Sigmoid colon (tissue), 6 donors: ENCODE measurements at regions not wholly inside any gene's neighbourhood (a gene's known extent, or its start where the extent isn't known, plus 50 kb on each side); places are given as distances from the start of the nearest gene placed in this dataset.

Experiments used
- DNase-seq: peaks from one replicate; pipeline ENCODE4 v3.0.0-alpha.2; 2019
- H3K27ac ChIP-seq, 4 donors: fragments of 200-600 bp; sonication (generic); one replicate each; pipeline ENCODE4 v1.5.1; 2016 to 2019; ENCODE audit warnings: mild to moderate bottlenecking in 1 of 4
- H3K27me3 ChIP-seq, 3 donors: fragments of 200-600 bp; sonication (generic); one replicate each; pipeline ENCODE4 v1.5.1; 2019; ENCODE audit warnings: mild to moderate bottlenecking in 1 of 3
- H3K36me3 ChIP-seq, 4 donors: fragments of 200-600 bp; sonication (generic); one replicate each; pipeline ENCODE4 v1.5.1; 2016 to 2019
- H3K4me1 ChIP-seq, 4 donors: fragments of 200-600 bp; sonication (generic); one replicate each; pipeline ENCODE4 v1.5.1; 2017 to 2019
- H3K4me3 ChIP-seq, 4 donors: fragments of 200-600 bp; sonication (generic); one replicate each; pipeline ENCODE4 v1.5.1; 2017 to 2019; ENCODE audit warnings: mild to moderate bottlenecking in 2 of 4, moderate library complexity in 1 of 4
- H3K9me3 ChIP-seq, 4 donors: fragments of 200-600 bp in 3 of 4; sonication (generic) in 3 of 4; one replicate each; pipeline versions ENCODE4 v1.5.1 to v1.6.1; 2013 to 2019
- CTCF ChIP-seq, 4 experiments: fragments of 450-650 bp in 3 of 4; fragments of 200-600 bp in 1 of 4; IDR thresholded peaks; one replicate each; pipeline ENCODE4 v1.5.1; 2016 to 2019; ENCODE audit warnings: antibody characterized with exemption in 4 of 4, mild to moderate bottlenecking in 3 of 4, moderate library complexity in 2 of 4
- EP300 ChIP-seq, 4 donors: sonication (generic); formaldehyde crosslinking; IDR thresholded peaks; one replicate each; pipeline ENCODE4 v1.6.1; 2017; ENCODE audit warnings: antibody characterized with exemption in 4 of 4
- POLR2A ChIP-seq, 2 donors: fragments of 450-650 bp; IDR thresholded peaks; one replicate each; pipeline ENCODE4 v1.6.1; 2016; ENCODE audit warnings: antibody characterized with exemption in 2 of 2, mild to moderate bottlenecking in 2 of 2, moderate library complexity in 2 of 2
- POLR2AphosphoS5 ChIP-seq, 4 donors: sonication (generic); formaldehyde crosslinking; IDR thresholded peaks; one replicate each; pipeline ENCODE4 v1.6.1; 2017; ENCODE audit warnings: antibody characterized with exemption in 4 of 4
- WGBS, 2 donors: extraction: QIAGEN DNeasy Blood & Tissue Kit; methylation state at CpG; one replicate each; pipeline ENCODE4 v1.1.7; 2013; 5-methylcytosine and 5-hydroxymethylcytosine counted together
- intact Hi-C: fragments of 100-400 bp; cut with DNase I; formaldehyde crosslinking; loops from one replicate; pipeline ENCODE4 v1.15.1; 2023
- donor health status: healthy with polysubstance abuse.
- donor health status: healthy.

DNA sequence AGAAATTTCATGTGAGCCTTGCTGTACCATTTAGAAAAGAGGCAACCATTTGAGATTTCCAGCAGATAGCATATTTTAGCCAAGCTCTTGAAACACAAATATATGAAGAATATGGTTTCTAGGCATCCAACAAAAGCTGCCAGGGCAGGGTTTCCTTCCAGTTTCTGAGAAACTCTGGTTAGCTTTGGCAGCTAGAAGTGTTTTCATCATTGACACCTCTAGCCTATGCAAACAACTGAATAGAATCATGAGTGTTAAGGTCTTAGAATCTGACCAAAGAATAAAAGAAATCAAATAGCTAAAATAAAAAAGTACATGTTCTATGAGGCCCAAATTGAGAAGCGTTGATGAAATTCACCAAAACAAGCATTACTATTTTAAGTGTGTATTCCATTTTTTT, 188.1 kb downstream of the TMEM167A start:
- WGBS, 2 donors, result 94 to 98% methylated on average over 1 of the region's 1 CpG
- Histone ChIP-seq H3K4me3 (no peak overlapping the region), H3K27ac (no peak overlapping the region), H3K36me3 (no peaks in the 10 kb centered on the region), H3K9me3 (no peaks in the 10 kb centered on the region), H3K4me1 (no peaks in the 10 kb centered on the region), H3K27me3 (no peaks in the 10 kb centered on the region)
- DNase-seq, result no peak
- TF ChIP-seq EP300 (IDR thresholded peaks at IDR 0.05) (no peak), CTCF (IDR thresholded peaks at IDR 0.05) (no peak), POLR2A (IDR thresholded peaks at IDR 0.05) (no peak), POLR2AphosphoS5 (IDR thresholded peaks at IDR 0.05) (no peak)
- intact Hi-C loops, result no loop called here

- 54 to 61% methylated on average over 1 of the region's 1 CpG for WGBS, 2 donors
- Histone ChIP-seq H3K4me1 (no peaks in the 10 kb centered on the region), H3K27ac (no peak overlapping the region), H3K9me3 (no peaks in the 10 kb centered on the region), H3K27me3 (no peaks in the 10 kb centered on the region), H3K36me3 (no peaks in the 10 kb centered on the region), H3K4me3 (no peak overlapping the region)
- TF ChIP-seq EP300 (IDR thresholded peaks at IDR 0.05) (no peak), POLR2AphosphoS5 (IDR thresholded peaks at IDR 0.05) (no peak), CTCF (IDR thresholded peaks at IDR 0.05) (no peak)
- DNase-seq, result no peak
- intact Hi-C loops, result no loop called here
Measured at GRCh38 chr5:82886911-82887310, 190.3 kb downstream of the TMEM167A start.

GRCh38 chr5:82885627-82886389, 191.4 kb downstream of the TMEM167A start:
- H3K4me3 ChIP-seq, result no peak overlapping the region
- H3K27ac ChIP-seq, result no peak overlapping the region
- no peaks in the 10 kb centered on the region for H3K36me3 ChIP-seq
- TF ChIP-seq POLR2AphosphoS5 (IDR thresholded peaks at IDR 0.05) (no peak), POLR2A (IDR thresholded peaks at IDR 0.05) (no peak), EP300 (IDR thresholded peaks at IDR 0.05) (no peak), CTCF (IDR thresholded peaks at IDR 0.05) (no peak)
- 48 to 54% methylated on average over 3 of the region's 3 CpGs for WGBS, 2 donors
- H3K27me3 ChIP-seq, result no peaks in the 10 kb centered on the region
- intact Hi-C loops, result no loop called here
- H3K9me3 ChIP-seq, result peaks cover 0 to 3% (median 0%) of the 10 kb centered on the region in 4 donors
- H3K4me1 ChIP-seq, result no peaks in the 10 kb centered on the region
- DNase-seq, result no peak

- Histone ChIP-seq H3K27me3 (no peaks in the 10 kb centered on the region), H3K36me3 (no peaks in the 10 kb centered on the region), H3K9me3 (peaks cover 0 to 8% (median 4%) of the 10 kb centered on the region in 4 donors), H3K4me3 (no peak overlapping the region), H3K27ac (no peak overlapping the region), H3K4me1 (no peaks in the 10 kb centered on the region)
- intact Hi-C loops, result no loop called here
- TF ChIP-seq POLR2AphosphoS5 (IDR thresholded peaks at IDR 0.05) (no peak), POLR2A (IDR thresholded peaks at IDR 0.05) (no peak), EP300 (IDR thresholded peaks at IDR 0.05) (no peak), CTCF (IDR thresholded peaks at IDR 0.05) (no peak)
- WGBS, 2 donors, result 57 to 64% methylated on average over 5 of the region's 5 CpGs
- DNase-seq, result no peak
Measured at GRCh38 chr5:82884821-82885471, 192.2 kb downstream of the TMEM167A start.
